ENCODE measurements at regions not wholly inside any gene's neighbourhood (a gene's known extent, or its start where the extent isn't known, plus 50 kb on each side); places are given as distances from the start of the nearest gene placed in this dataset.

DNA sequence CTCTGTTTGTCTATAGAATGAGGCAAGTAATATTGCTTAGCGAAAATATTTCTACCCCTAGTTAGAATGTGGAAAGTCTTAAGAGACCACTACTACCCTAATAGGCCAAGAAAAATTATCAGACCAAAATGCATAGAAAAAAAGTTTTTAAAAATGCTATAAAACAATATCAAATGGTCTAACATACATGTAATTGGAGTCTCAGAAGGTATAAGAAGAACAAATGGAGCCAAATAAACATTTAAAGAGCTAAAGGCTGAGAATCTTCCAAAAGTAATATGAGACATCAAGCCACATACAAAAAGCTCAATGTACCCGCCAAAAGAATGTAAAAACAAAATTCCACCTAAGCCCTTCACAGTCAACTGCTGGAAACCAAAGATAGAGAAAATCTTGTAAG, 133.5 kb upstream of the GADL1 start:
- ChIA-PET CTCF (no interaction called here), POLR2A (no interaction called here)
- no peak for DNase-seq (ENCODE audit: low read depth, low spot score)
- no peak overlapping the region for H3K27ac ChIP-seq (ENCODE audit: low read depth, low read length)
- H3K4me3 ChIP-seq (ENCODE audit: low read depth, low read length), result no peak overlapping the region
- H3K9me3 ChIP-seq (ENCODE audit: control insufficient read depth, insufficient read depth, low read length), result peaks cover 13% of the 10 kb centered on the region
- no peaks in the 10 kb centered on the region for H3K27me3 ChIP-seq (ENCODE audit: control insufficient read depth, insufficient read depth, low read length)
- no peak for TF ChIP-seq CTCF (IDR thresholded peaks at IDR 0.05; ENCODE audit: low read depth, low read length)

DNA sequence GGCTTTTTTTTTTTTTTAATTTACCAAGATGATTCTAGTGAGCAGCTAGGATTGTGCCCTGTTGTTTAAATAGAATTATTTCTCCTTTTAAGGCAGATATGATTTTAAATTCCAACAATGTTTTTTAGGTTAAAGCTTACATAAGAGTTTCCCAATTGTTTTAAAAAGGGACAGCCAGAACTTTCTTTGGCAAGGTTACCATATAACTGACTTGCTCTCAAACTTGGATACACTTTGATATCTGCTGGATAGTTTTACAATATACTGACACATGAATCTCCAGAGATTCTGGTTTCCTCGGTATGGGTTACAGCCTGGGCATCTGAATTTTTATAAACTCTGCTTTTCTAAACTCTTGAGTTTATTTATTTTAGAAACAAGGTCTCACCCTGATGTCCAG, 134.3 kb upstream of the GADL1 start:
- Histone ChIP-seq H3K9me3 (ENCODE audit: control insufficient read depth, insufficient read depth, low read length) (peaks cover 13% of the 10 kb centered on the region), H3K27ac (ENCODE audit: low read depth, low read length) (no peak overlapping the region), H3K27me3 (ENCODE audit: control insufficient read depth, insufficient read depth, low read length) (no peaks in the 10 kb centered on the region), H3K4me3 (ENCODE audit: low read depth, low read length) (no peak overlapping the region)
- ChIA-PET CTCF (no interaction called here), POLR2A (no interaction called here)
- DNase-seq (ENCODE audit: low read depth, low spot score), result no peak
- no peak for TF ChIP-seq CTCF (IDR thresholded peaks at IDR 0.05; ENCODE audit: low read depth, low read length)

DNA sequence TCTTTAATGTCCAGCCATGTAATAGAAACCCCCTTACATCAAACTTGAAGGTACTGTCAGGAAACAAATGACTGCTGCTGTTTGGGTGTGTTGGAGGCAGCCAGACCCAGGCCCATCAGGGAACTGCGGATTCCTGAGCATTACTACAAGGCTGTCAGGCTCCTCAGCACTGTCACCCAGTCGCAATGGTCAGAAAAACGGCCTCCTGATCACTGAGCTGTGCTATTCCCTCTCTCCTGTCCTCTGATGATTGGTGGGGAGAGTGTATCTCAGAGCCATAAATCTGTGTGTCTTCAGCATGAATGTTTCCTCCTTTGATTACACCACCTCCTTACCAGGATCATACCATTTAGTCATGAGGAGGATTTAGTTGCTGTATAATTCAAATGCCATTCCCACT, 135.2 kb upstream of the GADL1 start:
- H3K4me3 ChIP-seq (ENCODE audit: low read depth, low read length), result no peak overlapping the region
- no peak for DNase-seq (ENCODE audit: low read depth, low spot score)
- POLR2A ChIA-PET, result no interaction called here

GRCh38 chr3:31035681-31036080, 141.2 kb upstream of the GADL1 start:
- H3K9me3 ChIP-seq (ENCODE audit: control insufficient read depth, insufficient read depth, low read length), result no peaks in the 10 kb centered on the region
- ChIA-PET POLR2A (no interaction called here), CTCF (no interaction called here)
- no peak overlapping the region for H3K4me3 ChIP-seq (ENCODE audit: low read depth, low read length)
- no peak for TF ChIP-seq CTCF (IDR thresholded peaks at IDR 0.05; ENCODE audit: low read depth, low read length)
- no peak overlapping the region for H3K27ac ChIP-seq (ENCODE audit: low read depth, low read length)
- H3K27me3 ChIP-seq (ENCODE audit: control insufficient read depth, insufficient read depth, low read length), result no peaks in the 10 kb centered on the region
- no peak for DNase-seq (ENCODE audit: low read depth, low spot score)

More for the DNA sequence above, 135.2 kb upstream of the GADL1 start:
- H3K27ac ChIP-seq (ENCODE audit: low read depth, low read length), result no peak overlapping the region
- peaks cover 13% of the 10 kb centered on the region for H3K9me3 ChIP-seq (ENCODE audit: control insufficient read depth, insufficient read depth, low read length)
- H3K27me3 ChIP-seq (ENCODE audit: control insufficient read depth, insufficient read depth, low read length), result no peaks in the 10 kb centered on the region
- TF ChIP-seq CTCF (IDR thresholded peaks at IDR 0.05; ENCODE audit: low read depth, low read length), result no peak
- CTCF ChIA-PET, result no interaction called here

- H3K27ac ChIP-seq (ENCODE audit: low read depth, low read length), result no peak overlapping the region
- ChIA-PET POLR2A (no interaction called here), CTCF (interaction anchor here (0.6 kb wide), 1 partner anchor 132 kb away, joined by 3 read pairs; no protein-coding TSS in a partner anchor)
- TF ChIP-seq CTCF (IDR thresholded peaks at IDR 0.05; ENCODE audit: low read depth, low read length), result no peak
- peaks cover 9% of the 10 kb centered on the region for H3K9me3 ChIP-seq (ENCODE audit: control insufficient read depth, insufficient read depth, low read length)
- no peaks in the 10 kb centered on the region for H3K27me3 ChIP-seq (ENCODE audit: control insufficient read depth, insufficient read depth, low read length)
- H3K4me3 ChIP-seq (ENCODE audit: low read depth, low read length), result no peak overlapping the region
- no peak for DNase-seq (ENCODE audit: low read depth, low spot score)
Measured at GRCh38 chr3:31038086-31038739, 143.8 kb upstream of the GADL1 start.

Measured in AG04450 (cell line).